ENCODE measurements at regions not wholly inside any gene's neighbourhood (a gene's known extent, or its start where the extent isn't known, plus 50 kb on each side); places are given as distances from the start of the nearest gene placed in this dataset.

DNA sequence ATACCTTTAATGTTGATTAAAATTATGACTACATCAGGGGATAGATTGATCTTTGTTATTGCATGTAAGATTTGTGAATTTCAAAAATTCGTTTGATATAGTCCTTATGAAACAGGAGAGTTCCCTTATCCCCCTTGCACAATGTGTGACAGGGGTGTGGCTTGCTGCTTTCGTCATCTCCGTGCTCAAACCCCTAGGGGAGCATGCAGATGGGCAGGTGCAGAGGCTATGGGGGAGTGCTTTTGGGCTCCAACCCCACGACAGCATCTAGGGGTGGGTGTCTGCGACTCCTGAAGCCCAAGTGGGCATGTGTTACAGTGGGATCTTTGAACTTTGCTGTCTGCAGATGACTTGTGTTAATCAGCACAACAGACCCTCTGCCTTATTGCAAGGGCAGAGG, 360.1 kb upstream of the GOLIM4 start:
- Histone ChIP-seq H4K5ac (ENCODE audit: low read length) (no peak overlapping the region), H2BK5ac (ENCODE audit: low read length) (no peak overlapping the region), H3K9ac (ENCODE audit: low read length) (no peak overlapping the region), H3K4me2 (ENCODE audit: low read length) (no peak overlapping the region), H3K27me3 (ENCODE audit: insufficient read depth, low read length, poor library complexity) (no peaks in the 10 kb centered on the region), H2BK120ac (ENCODE audit: low read depth, low read length) (no peak overlapping the region), H3K4ac (ENCODE audit: low read depth, low read length) (no peak overlapping the region), H2AK5ac (ENCODE audit: low read length) (no peak overlapping the region), H3K23ac (ENCODE audit: low read length) (no peak overlapping the region), H3K4me1 (ENCODE audit: control insufficient read depth, low read depth, low read length) (no peaks in the 10 kb centered on the region), H2BK15ac (replicated peaks; ENCODE audit: low read depth) (no peak overlapping the region), H3K79me2 (ENCODE audit: control insufficient read depth, insufficient read depth, low read length) (no peaks in the 10 kb centered on the region), H3K36me3 (ENCODE audit: control insufficient read depth, insufficient read depth, low read length) (no peaks in the 10 kb centered on the region), H3K4me3 (ENCODE audit: low read length) (no peak overlapping the region), H3K79me1 (ENCODE audit: low read length) (no peaks in the 10 kb centered on the region), H3K18ac (ENCODE audit: low read length) (no peak overlapping the region), H4K8ac (ENCODE audit: low read depth, low read length) (no peak overlapping the region), H3K56ac (ENCODE audit: low read length) (no peak overlapping the region), H3K27ac (ENCODE audit: low read depth, low read length) (no peak overlapping the region)
- no CpG with 5 or more reads among the region's 5 CpGs for WGBS (ENCODE audit: extremely low coverage, insufficient coverage, low lambda C conversion rate)
- DNase-seq: no peak

DNA sequence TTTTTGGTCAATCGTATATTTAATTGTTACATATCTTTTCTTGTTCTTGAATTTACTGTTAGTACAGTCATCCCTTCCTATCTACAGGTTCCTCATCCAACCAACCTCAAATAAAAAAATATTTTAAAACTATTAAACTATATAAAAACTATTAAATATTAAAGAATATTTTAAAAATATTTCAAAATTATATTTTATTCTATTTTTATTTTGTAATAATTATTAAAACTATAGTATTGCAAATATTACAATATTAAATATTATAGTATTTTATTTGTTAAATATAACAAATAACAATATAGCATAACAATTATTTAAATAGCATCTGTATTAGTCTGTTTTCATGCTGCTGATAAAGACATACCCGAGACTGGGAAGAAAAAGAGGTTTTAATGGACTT, 357.9 kb upstream of the GOLIM4 start:
- no CpG with 5 or more reads among the region's 2 CpGs for WGBS (ENCODE audit: extremely low coverage, insufficient coverage, low lambda C conversion rate)

DNA sequence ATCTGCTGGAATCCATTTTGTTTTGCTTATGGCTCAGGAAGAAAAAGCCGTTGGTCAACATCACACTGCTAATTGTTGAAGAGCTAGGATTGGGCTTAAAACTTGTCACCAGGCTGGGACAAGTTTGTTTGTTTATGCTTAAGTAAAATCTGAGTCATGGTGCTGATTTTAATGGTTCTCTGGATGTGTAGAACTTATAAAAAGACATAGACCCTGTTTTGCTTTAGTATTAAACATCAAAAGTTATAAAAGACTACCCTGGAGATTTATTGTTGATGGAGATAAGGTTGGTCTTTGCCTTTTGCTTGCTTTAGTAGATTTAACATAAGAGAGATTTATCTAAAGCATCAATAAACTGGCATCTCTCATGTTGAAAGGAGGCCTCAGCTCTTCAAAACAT, 348.2 kb upstream of the GOLIM4 start:
- Histone ChIP-seq H3K23ac (ENCODE audit: low read length) (no peak overlapping the region), H3K36me3 (ENCODE audit: control insufficient read depth, insufficient read depth, low read length) (no peaks in the 10 kb centered on the region), H4K5ac (ENCODE audit: low read length) (no peak overlapping the region), H3K4me1 (ENCODE audit: control insufficient read depth, low read depth, low read length) (no peaks in the 10 kb centered on the region), H3K4me3 (ENCODE audit: low read length) (no peak overlapping the region), H3K79me1 (ENCODE audit: low read length) (no peaks in the 10 kb centered on the region), H4K8ac (ENCODE audit: low read depth, low read length) (no peak overlapping the region), H3K79me2 (ENCODE audit: control insufficient read depth, insufficient read depth, low read length) (no peaks in the 10 kb centered on the region), H2BK15ac (replicated peaks; ENCODE audit: low read depth) (no peak overlapping the region), H2BK5ac (ENCODE audit: low read length) (no peak overlapping the region), H3K4ac (ENCODE audit: low read depth, low read length) (no peak overlapping the region), H2AK5ac (ENCODE audit: low read length) (no peak overlapping the region), H3K27ac (ENCODE audit: low read depth, low read length) (no peak overlapping the region), H3K18ac (ENCODE audit: low read length) (no peak overlapping the region), H3K27me3 (ENCODE audit: insufficient read depth, low read length, poor library complexity) (no peaks in the 10 kb centered on the region), H3K4me2 (ENCODE audit: low read length) (no peak overlapping the region), H2BK120ac (ENCODE audit: low read depth, low read length) (no peak overlapping the region), H3K56ac (ENCODE audit: low read length) (no peak overlapping the region), H3K9ac (ENCODE audit: low read length) (no peak overlapping the region)
- no CpG with 5 or more reads among the region's 1 CpG for WGBS (ENCODE audit: extremely low coverage, insufficient coverage, low lambda C conversion rate)
- no peak for DNase-seq

More for the DNA sequence above, 357.9 kb upstream of the GOLIM4 start:
- Histone ChIP-seq H3K23ac (ENCODE audit: low read length) (no peak overlapping the region), H3K79me2 (ENCODE audit: control insufficient read depth, insufficient read depth, low read length) (no peaks in the 10 kb centered on the region), H3K18ac (ENCODE audit: low read length) (no peak overlapping the region), H3K4me1 (ENCODE audit: control insufficient read depth, low read depth, low read length) (no peaks in the 10 kb centered on the region), H3K27me3 (ENCODE audit: insufficient read depth, low read length, poor library complexity) (no peaks in the 10 kb centered on the region), H3K79me1 (ENCODE audit: low read length) (no peaks in the 10 kb centered on the region), H4K5ac (ENCODE audit: low read length) (no peak overlapping the region), H2BK5ac (ENCODE audit: low read length) (no peak overlapping the region), H3K36me3 (ENCODE audit: control insufficient read depth, insufficient read depth, low read length) (no peaks in the 10 kb centered on the region), H3K9ac (ENCODE audit: low read length) (no peak overlapping the region), H3K4ac (ENCODE audit: low read depth, low read length) (no peak overlapping the region), H3K4me3 (ENCODE audit: low read length) (no peak overlapping the region), H4K8ac (ENCODE audit: low read depth, low read length) (no peak overlapping the region), H2BK15ac (replicated peaks; ENCODE audit: low read depth) (no peak overlapping the region), H3K4me2 (ENCODE audit: low read length) (no peak overlapping the region), H2AK5ac (ENCODE audit: low read length) (no peak overlapping the region), H3K56ac (ENCODE audit: low read length) (no peak overlapping the region), H2BK120ac (ENCODE audit: low read depth, low read length) (no peak overlapping the region), H3K27ac (ENCODE audit: low read depth, low read length) (no peak overlapping the region)
- no peak for DNase-seq

DNA sequence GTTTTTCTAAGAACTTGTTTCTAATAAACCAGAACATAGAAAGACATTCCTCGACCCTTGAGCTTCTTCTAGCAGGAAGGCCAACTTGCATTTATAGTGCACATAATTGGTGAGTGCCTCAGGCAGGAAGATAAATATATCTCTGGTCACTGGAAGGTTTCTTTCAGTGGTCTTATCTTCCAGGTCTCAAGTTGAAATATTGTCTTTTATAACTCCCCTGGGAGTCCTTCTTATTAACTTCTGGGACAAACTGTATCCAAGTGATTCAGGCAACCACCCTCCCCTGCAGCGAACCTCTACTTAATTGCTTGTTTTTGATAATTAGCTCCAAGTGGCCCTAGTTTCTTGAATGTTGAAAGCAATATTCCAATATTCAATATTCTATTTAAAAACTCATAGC, 346.8 kb upstream of the GOLIM4 start:
- Histone ChIP-seq H3K4me2 (ENCODE audit: low read length) (no peak overlapping the region), H3K4me1 (ENCODE audit: control insufficient read depth, low read depth, low read length) (no peaks in the 10 kb centered on the region), H3K36me3 (ENCODE audit: control insufficient read depth, insufficient read depth, low read length) (no peaks in the 10 kb centered on the region), H3K9ac (ENCODE audit: low read length) (no peak overlapping the region), H4K8ac (ENCODE audit: low read depth, low read length) (no peak overlapping the region), H2AK5ac (ENCODE audit: low read length) (no peak overlapping the region), H2BK120ac (ENCODE audit: low read depth, low read length) (no peak overlapping the region), H3K23ac (ENCODE audit: low read length) (no peak overlapping the region), H3K27ac (ENCODE audit: low read depth, low read length) (no peak overlapping the region), H3K4me3 (ENCODE audit: low read length) (no peak overlapping the region), H3K79me2 (ENCODE audit: control insufficient read depth, insufficient read depth, low read length) (no peaks in the 10 kb centered on the region), H2BK5ac (ENCODE audit: low read length) (no peak overlapping the region), H3K4ac (ENCODE audit: low read depth, low read length) (no peak overlapping the region), H4K5ac (ENCODE audit: low read length) (no peak overlapping the region), H3K18ac (ENCODE audit: low read length) (no peak overlapping the region), H3K27me3 (ENCODE audit: insufficient read depth, low read length, poor library complexity) (no peaks in the 10 kb centered on the region), H3K79me1 (ENCODE audit: low read length) (no peaks in the 10 kb centered on the region), H3K56ac (ENCODE audit: low read length) (no peak overlapping the region), H2BK15ac (replicated peaks; ENCODE audit: low read depth) (no peak overlapping the region)
- whole genome bisulfite sequencing (ENCODE audit: extremely low coverage, insufficient coverage, low lambda C conversion rate): no CpG with 5 or more reads among the region's 2 CpGs
- DNase-seq: no peak

DNA sequence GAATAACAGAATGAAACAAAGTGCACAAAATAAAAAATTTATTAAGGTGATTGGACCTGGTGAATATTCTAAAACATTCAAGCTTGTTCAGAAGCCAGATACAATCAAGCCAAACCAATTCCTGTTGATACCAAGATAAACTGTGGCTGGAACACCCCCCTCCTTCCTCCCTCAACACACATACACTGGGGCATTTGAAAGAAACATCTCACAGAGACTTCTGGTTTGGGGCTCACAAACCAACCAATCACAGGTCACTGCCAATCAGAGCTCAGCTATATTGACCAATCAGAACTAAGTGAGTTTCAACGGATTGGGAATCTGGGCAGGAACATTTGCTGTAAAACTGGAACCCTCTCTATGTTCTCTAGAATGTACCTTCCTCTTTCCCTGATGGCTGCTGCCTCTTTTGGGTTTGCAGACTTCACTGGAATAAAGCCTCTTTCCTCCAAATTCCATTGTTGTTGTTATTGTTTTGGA, 340.6 kb upstream of the GOLIM4 start:
- Histone ChIP-seq H3K4me1 (ENCODE audit: control insufficient read depth, low read depth, low read length) (no peaks in the 10 kb centered on the region), H4K8ac (ENCODE audit: low read depth, low read length) (no peak overlapping the region), H2BK120ac (ENCODE audit: low read depth, low read length) (no peak overlapping the region), H3K36me3 (ENCODE audit: control insufficient read depth, insufficient read depth, low read length) (no peaks in the 10 kb centered on the region), H3K4me3 (ENCODE audit: low read length) (no peak overlapping the region), H3K4me2 (ENCODE audit: low read length) (no peak overlapping the region), H2BK5ac (ENCODE audit: low read length) (no peak overlapping the region), H3K56ac (ENCODE audit: low read length) (no peak overlapping the region), H2AK5ac (ENCODE audit: low read length) (no peak overlapping the region), H3K27me3 (ENCODE audit: insufficient read depth, low read length, poor library complexity) (no peaks in the 10 kb centered on the region), H3K79me1 (ENCODE audit: low read length) (no peaks in the 10 kb centered on the region), H3K9ac (ENCODE audit: low read length) (no peak overlapping the region), H3K23ac (ENCODE audit: low read length) (no peak overlapping the region), H3K27ac (ENCODE audit: low read depth, low read length) (no peak overlapping the region), H3K79me2 (ENCODE audit: control insufficient read depth, insufficient read depth, low read length) (no peaks in the 10 kb centered on the region), H3K4ac (ENCODE audit: low read depth, low read length) (no peak overlapping the region), H3K18ac (ENCODE audit: low read length) (no peak overlapping the region), H2BK15ac (replicated peaks; ENCODE audit: low read depth) (no peak overlapping the region), H4K5ac (ENCODE audit: low read length) (no peak overlapping the region)
- WGBS (ENCODE audit: extremely low coverage, insufficient coverage, low lambda C conversion rate): no CpG with 5 or more reads among the region's 1 CpG
- DNase-seq: no peak

DNA sequence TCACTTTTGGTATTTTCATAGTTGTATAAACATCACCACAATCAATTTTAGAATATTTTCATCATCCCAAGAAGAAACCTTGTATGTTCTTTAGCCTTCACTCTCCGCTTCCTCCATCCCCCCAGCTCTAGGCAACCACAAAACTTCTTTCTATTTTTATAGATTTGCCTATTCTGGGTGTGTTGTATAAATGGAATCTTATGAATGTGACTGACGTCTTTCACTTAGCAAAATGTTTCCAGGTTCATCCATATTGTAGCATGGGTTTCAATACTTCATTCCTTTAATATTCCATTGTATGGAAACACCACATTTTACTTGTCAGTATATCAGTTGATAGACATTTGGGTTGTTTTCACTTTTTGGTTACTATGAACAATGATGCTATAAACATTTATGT, 335.8 kb upstream of the GOLIM4 start:
- Histone ChIP-seq H3K4me3 (ENCODE audit: low read length) (no peak overlapping the region), H2AK5ac (ENCODE audit: low read length) (no peak overlapping the region), H3K4ac (ENCODE audit: low read depth, low read length) (no peak overlapping the region), H4K5ac (ENCODE audit: low read length) (no peak overlapping the region), H3K79me2 (ENCODE audit: control insufficient read depth, insufficient read depth, low read length) (no peaks in the 10 kb centered on the region), H3K56ac (ENCODE audit: low read length) (no peak overlapping the region), H3K18ac (ENCODE audit: low read length) (no peak overlapping the region), H4K8ac (ENCODE audit: low read depth, low read length) (no peak overlapping the region), H3K9ac (ENCODE audit: low read length) (no peak overlapping the region), H3K27me3 (ENCODE audit: insufficient read depth, low read length, poor library complexity) (no peaks in the 10 kb centered on the region), H3K4me1 (ENCODE audit: control insufficient read depth, low read depth, low read length) (no peaks in the 10 kb centered on the region), H2BK15ac (replicated peaks; ENCODE audit: low read depth) (no peak overlapping the region), H2BK5ac (ENCODE audit: low read length) (no peak overlapping the region), H3K36me3 (ENCODE audit: control insufficient read depth, insufficient read depth, low read length) (no peaks in the 10 kb centered on the region), H3K27ac (ENCODE audit: low read depth, low read length) (no peak overlapping the region), H3K23ac (ENCODE audit: low read length) (no peak overlapping the region), H2BK120ac (ENCODE audit: low read depth, low read length) (no peak overlapping the region), H3K4me2 (ENCODE audit: low read length) (no peak overlapping the region), H3K79me1 (ENCODE audit: low read length) (no peaks in the 10 kb centered on the region)
- WGBS (ENCODE audit: extremely low coverage, insufficient coverage, low lambda C conversion rate): no CpG with 5 or more reads among the region's 2 CpGs
- no peak for DNase-seq

Data from mesendoderm (in vitro differentiated cells).